Thyroid gland (tissue), 4 donors: ENCODE measurements at regions not wholly inside any gene's neighbourhood (a gene's known extent, or its start where the extent isn't known, plus 50 kb on each side); places are given as distances from the start of the nearest gene placed in this dataset.

Source experiments
- DNase-seq, 2 donors: peaks; one replicate each; pipeline ENCODE4 v3.0.0-alpha.2; 2019
- H3K27ac ChIP-seq, 3 donors: fragments of 200-600 bp; sonication (generic); 1 replicate in 2 of 3; 2 replicates in 1 of 3; pipeline ENCODE4 v1.5.1; 2016 to 2019; ENCODE audit warnings: mild to moderate bottlenecking in 1 of 3, moderate library complexity in 1 of 3
- H3K27me3 ChIP-seq: fragments of 200-600 bp; sonication (generic); one replicate; pipeline ENCODE4 v1.5.1; 2019
- H3K36me3 ChIP-seq, 2 donors: fragments of 200-600 bp; sonication (generic); one replicate each; pipeline ENCODE4 v1.5.1; 2016 to 2019
- H3K4me1 ChIP-seq, 2 donors: fragments of 200-600 bp; sonication (generic); one replicate each; pipeline ENCODE4 v1.5.1; 2017 to 2019
- H3K4me3 ChIP-seq, 3 donors: fragments of 200-600 bp; sonication (generic); replicated peaks in 1 of 3; 1 replicate in 2 of 3; 2 replicates in 1 of 3; pipeline ENCODE4 v1.5.1; 2016; ENCODE audit warnings: mild to moderate bottlenecking in 1 of 3
- H3K9me3 ChIP-seq: fragments of 200-600 bp; sonication (generic); one replicate; pipeline ENCODE4 v1.5.1; 2017
- CTCF ChIP-seq, 6 experiments: fragments of 200-600 bp in 3 of 6; fragments of 450-650 bp in 3 of 6; sonication (generic) in 3 of 6; IDR thresholded peaks; one replicate each; pipeline ENCODE4 v1.5.1; 2016 to 2019; ENCODE audit warnings: antibody characterized with exemption in 6 of 6, mild to moderate bottlenecking in 2 of 6, inconsistent platforms in 1 of 6, moderate library complexity in 1 of 6
- POLR2A ChIP-seq, 2 donors: fragments of 450-650 bp; IDR thresholded peaks; one replicate each; pipeline ENCODE4 v1.6.1; 2017; ENCODE audit warnings: antibody characterized with exemption in 2 of 2, mild to moderate bottlenecking in 2 of 2, moderate library complexity in 1 of 2
- WGBS, 2 donors: methylation state at CpG; one replicate each; pipeline ENCODE4 v1.1.5; 2017; 5-methylcytosine and 5-hydroxymethylcytosine counted together
- intact Hi-C: fragments of 100-400 bp; cut with DNase I; formaldehyde crosslinking; loops from one replicate; pipeline ENCODE4 v1.15.1; 2023

GRCh38 chr18:68033466-68033865 is 516.9 kb upstream of the DSEL start:
- Histone ChIP-seq H3K27me3 (no peaks in the 10 kb centered on the region), H3K27ac (no peak overlapping the region), H3K36me3 (no peaks in the 10 kb centered on the region), H3K4me1 (no peaks in the 10 kb centered on the region), H3K9me3 (no peaks in the 10 kb centered on the region), H3K4me3 (no peak overlapping the region)
- no peak for DNase-seq
- TF ChIP-seq CTCF (IDR thresholded peaks at IDR 0.05): no peak
- no peak for TF ChIP-seq POLR2A (IDR thresholded peaks at IDR 0.05)
- intact Hi-C loops: no loop called here
- WGBS, 2 donors: 72 to 74% methylated on average over 5 of the region's 5 CpGs

DNA sequence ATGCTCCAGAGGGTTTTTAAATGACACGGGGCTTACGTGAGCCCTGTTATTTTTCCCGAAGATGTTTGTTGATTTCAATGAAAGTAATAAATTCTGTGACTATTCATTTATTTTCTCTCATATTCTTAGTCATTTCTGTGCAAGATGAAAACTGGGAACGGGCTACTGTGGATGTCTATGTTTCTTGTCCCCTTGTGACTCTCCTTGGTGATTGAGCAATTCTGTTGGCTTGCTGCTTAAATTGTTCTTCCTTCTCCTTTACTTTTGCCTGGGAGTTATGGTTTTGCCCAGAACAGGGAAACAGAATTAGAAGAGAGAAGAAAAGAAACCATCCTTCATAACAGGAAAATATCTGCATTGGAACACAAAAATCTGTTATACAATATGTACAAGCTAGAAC is 508.2 kb upstream of the DSEL start:
- Histone ChIP-seq H3K4me3 (no peak overlapping the region), H3K4me1 (no peaks in the 10 kb centered on the region), H3K27me3 (no peaks in the 10 kb centered on the region), H3K27ac (no peak overlapping the region), H3K9me3 (no peaks in the 10 kb centered on the region), H3K36me3 (no peaks in the 10 kb centered on the region)
- no peak for DNase-seq
- TF ChIP-seq CTCF (IDR thresholded peaks at IDR 0.05): no peak
- TF ChIP-seq POLR2A (IDR thresholded peaks at IDR 0.05): no peak
- intact Hi-C loops: no loop called here
- WGBS, 2 donors: 79 to 86% methylated on average over 4 of the region's 4 CpGs

- intact Hi-C loops: no loop called here
- WGBS, 2 donors: 87 to 89% methylated on average over 8 of the region's 8 CpGs
- no peaks in the 10 kb centered on the region for H3K27me3 ChIP-seq
- no peaks in the 10 kb centered on the region for H3K9me3 ChIP-seq
- H3K27ac ChIP-seq: no peak overlapping the region
- no peak for TF ChIP-seq CTCF (IDR thresholded peaks at IDR 0.05)
- TF ChIP-seq POLR2A (IDR thresholded peaks at IDR 0.05): no peak
- H3K36me3 ChIP-seq: no peaks in the 10 kb centered on the region
- H3K4me1 ChIP-seq: no peaks in the 10 kb centered on the region
- H3K4me3 ChIP-seq: no peak overlapping the region
- DNase-seq: no peak
Observed at GRCh38 chr18:68017385-68017784, 500.9 kb upstream of the DSEL start.

GRCh38 chr18:67997496-67997895 is 481.0 kb upstream of the DSEL start:
- Histone ChIP-seq H3K4me1 (no peaks in the 10 kb centered on the region), H3K27me3 (no peaks in the 10 kb centered on the region), H3K9me3 (no peaks in the 10 kb centered on the region), H3K36me3 (no peaks in the 10 kb centered on the region), H3K27ac (no peak overlapping the region), H3K4me3 (no peak overlapping the region)
- TF ChIP-seq POLR2A (IDR thresholded peaks at IDR 0.05) (no peak), CTCF (IDR thresholded peaks at IDR 0.05) (no peak)
- WGBS, 2 donors: 40 to 50% methylated on average over 5 of the region's 5 CpGs
- intact Hi-C loops: no loop called here
- DNase-seq: no peak

DNA sequence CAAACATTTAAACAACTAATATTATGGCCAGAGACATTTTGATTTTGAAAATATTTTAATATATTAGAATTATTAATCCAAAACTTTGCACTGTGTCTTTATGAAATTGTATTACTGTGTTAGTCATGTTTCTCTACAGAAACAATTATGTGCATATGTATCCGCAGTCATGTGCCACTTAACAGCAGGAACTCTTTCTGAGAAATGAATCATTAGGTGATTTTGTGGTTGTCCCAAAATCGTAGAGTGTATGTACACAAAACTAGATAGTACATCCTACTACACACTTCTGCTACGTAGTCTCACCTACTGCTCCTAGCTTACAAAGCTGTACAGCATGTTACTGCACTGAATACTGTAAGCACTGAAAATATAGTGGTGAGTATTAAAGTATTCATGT is 479.2 kb upstream of the DSEL start:
- TF ChIP-seq CTCF (IDR thresholded peaks at IDR 0.05) (no peak), POLR2A (IDR thresholded peaks at IDR 0.05) (no peak)
- Histone ChIP-seq H3K27me3 (no peaks in the 10 kb centered on the region), H3K36me3 (no peaks in the 10 kb centered on the region), H3K27ac (no peak overlapping the region), H3K4me1 (no peaks in the 10 kb centered on the region), H3K4me3 (no peak overlapping the region), H3K9me3 (no peaks in the 10 kb centered on the region)
- DNase-seq: no peak
- WGBS, 2 donors: 81 to 86% methylated on average over 3 of the region's 3 CpGs
- intact Hi-C loops: no loop called here
